H1 (cell line): ENCODE measurements at regions not wholly inside any gene's neighbourhood (a gene's known extent, or its start where the extent isn't known, plus 50 kb on each side); places are given as distances from the start of the nearest gene placed in this dataset.

Source experiments
- CTCF ChIA-PET: fragments of 300-600 bp; sonication (Branson Sonifier 250); formaldehyde crosslinking; loops from one replicate; lab custom pipeline; 2021; ENCODE audit not compliant: partially characterized antibody; lab: Charles Lee
- POLR2A ChIA-PET: fragments of 300-600 bp; sonication (Branson Sonifier 250); formaldehyde crosslinking; loops from one replicate; lab custom pipeline; 2021; ENCODE audit warnings: inconsistent platforms; ENCODE audit not compliant: partially characterized antibody; lab: Charles Lee
- DNase-seq, 2 experiments: peaks; one replicate each; pipeline versions ENCODE4 v3.0.0 to v3.0.0-alpha.2; 2010 to 2022; ENCODE audit warnings: low spot score in 2 of 2, low read depth in 1 of 2, mixed read lengths in 1 of 2
- FAIRE-seq: peaks from 2 replicates; lab custom pipeline; 2011; peaks lifted over from hg19 to GRCh38; lab: Jason Lieb, UNC
- H2AFZ ChIP-seq: 2 replicates; pipeline ENCODE4 v1.8.1; 2012; ENCODE audit warnings: low read length, inconsistent platforms
- H2AK5ac ChIP-seq: 2 replicates; pipeline ENCODE4 v1.6.1; 2013; ENCODE audit warnings: low read depth, low read length
- H2BK120ac ChIP-seq: replicated peaks from 2 replicates; pipeline ENCODE3; 2013; ENCODE audit warnings: low read depth, low read length, inconsistent platforms
- H2BK12ac ChIP-seq: 2 replicates; pipeline ENCODE4 v1.6.1; 2013; ENCODE audit warnings: low read depth, low read length
- H2BK15ac ChIP-seq: 2 replicates; pipeline ENCODE4 v1.6.1; 2013; ENCODE audit warnings: low read length
- H2BK20ac ChIP-seq: 2 replicates; pipeline ENCODE4 v1.6.1; 2013; ENCODE audit warnings: low read length
- H2BK5ac ChIP-seq: 2 replicates; pipeline ENCODE4 v1.6.1; 2013; ENCODE audit warnings: low read depth, low read length
- H3K14ac ChIP-seq: 2 replicates; pipeline ENCODE4 v1.6.1; 2013; ENCODE audit warnings: inconsistent platforms; ENCODE audit not compliant: insufficient read length
- H3K18ac ChIP-seq: 2 replicates; pipeline ENCODE4 v1.6.1; 2013; ENCODE audit warnings: low read length; ENCODE audit errors: extremely low read depth
- H3K23ac ChIP-seq: 2 replicates; pipeline ENCODE4 v1.6.1; 2013; ENCODE audit warnings: inconsistent platforms; ENCODE audit not compliant: insufficient read length
- H3K23me2 ChIP-seq: 2 replicates; pipeline ENCODE4 v1.6.1; 2013; ENCODE audit warnings: low read depth, low read length
- H3K27ac ChIP-seq: 2 replicates; pipeline ENCODE4 v1.6.1; 2011; ENCODE audit warnings: low read depth, low read length, inconsistent platforms
- H3K27me3 ChIP-seq, 4 experiments: replicated peaks in 1 of 4; 1 replicate in 1 of 4; 2 replicates in 3 of 4; pipeline versions ENCODE4 v1.6.1 to v1.8.1; 2011 to 2013; ENCODE audit warnings: low read length in 3 of 4, mild to moderate bottlenecking in 3 of 4, inconsistent platforms in 2 of 4, mixed read lengths in 2 of 4, moderate library complexity in 1 of 4; ENCODE audit not compliant: control insufficient read depth in 3 of 4, insufficient read depth in 3 of 4; ENCODE audit errors: extremely low read depth in 1 of 4
- H3K36me3 ChIP-seq, 4 experiments: 2 replicates each; pipeline versions ENCODE4 v1.6.1 to v1.8.1; 2011 to 2013; ENCODE audit warnings: mild to moderate bottlenecking in 4 of 4, low read length in 3 of 4, moderate library complexity in 2 of 4, control low read depth in 1 of 4, inconsistent platforms in 1 of 4; ENCODE audit not compliant: insufficient read depth in 4 of 4, control insufficient read depth in 2 of 4
- H3K4ac ChIP-seq: replicated peaks from 2 replicates; pipeline ENCODE3; 2013; ENCODE audit warnings: low read length, low read depth, mixed read lengths, inconsistent platforms; ENCODE audit not compliant: insufficient read length
- H3K4me1 ChIP-seq, 4 experiments: replicated peaks in 1 of 4; 1 replicate in 1 of 4; 2 replicates in 3 of 4; pipeline versions ENCODE4 v1.6.1 to v1.8.1; 2011 to 2013; ENCODE audit warnings: low read length in 3 of 4, inconsistent platforms in 2 of 4, mixed read lengths in 1 of 4; ENCODE audit not compliant: insufficient read depth in 4 of 4, control insufficient read depth in 3 of 4
- H3K4me2 ChIP-seq, 2 experiments: 2 replicates each; pipeline versions ENCODE4 v1.6.1 to v1.8.1; 2011 to 2013; ENCODE audit warnings: low read depth in 2 of 2, low read length in 2 of 2, control low read depth in 1 of 2, inconsistent platforms in 1 of 2, mild to moderate bottlenecking in 1 of 2; ENCODE audit not compliant: insufficient read depth in 1 of 2
- H3K4me3 ChIP-seq, 4 experiments: fragments of 200-600, 300-600 bp in 1 of 4; sonication (generic), shearing (Covaris generic), sonication (Bioruptor Twin) in 1 of 4; 2 replicates each; pipeline versions ENCODE4 v1.5.1 to v1.8.1; 2011 to 2016; ENCODE audit warnings: low read length in 4 of 4, low read depth in 3 of 4, control low read depth in 2 of 4, inconsistent platforms in 2 of 4, mild to moderate bottlenecking in 2 of 4, mixed read lengths in 1 of 4, moderate library complexity in 1 of 4; ENCODE audit not compliant: insufficient read depth in 2 of 4; ENCODE audit errors: extremely low read depth in 1 of 4
- H3K56ac ChIP-seq: replicated peaks from 2 replicates; pipeline ENCODE3; 2013; ENCODE audit warnings: low read depth, mild to moderate bottlenecking, mixed read lengths, low read length, inconsistent platforms; ENCODE audit not compliant: insufficient read length
- H3K79me1 ChIP-seq: 2 replicates; pipeline ENCODE4 v1.6.1; 2013; ENCODE audit warnings: low read depth, low read length, control low read depth
- H3K79me2 ChIP-seq, 2 experiments: 2 replicates each; pipeline versions ENCODE4 v1.6.1 to v1.8.1; 2012 to 2013; ENCODE audit warnings: low read length in 2 of 2, mild to moderate bottlenecking in 2 of 2, inconsistent platforms in 1 of 2; ENCODE audit not compliant: insufficient read depth in 2 of 2, control insufficient read depth in 1 of 2
- H3K9ac ChIP-seq, 4 experiments: replicated peaks in 1 of 4; 1 replicate in 1 of 4; 2 replicates in 3 of 4; pipeline versions ENCODE4 v1.6.1 to v1.8.1; 2011 to 2013; ENCODE audit warnings: low read depth in 3 of 4, low read length in 3 of 4, control low read depth in 2 of 4, mild to moderate bottlenecking in 2 of 4, moderate library complexity in 2 of 4, inconsistent platforms in 1 of 4; ENCODE audit errors: extremely low read depth in 1 of 4
- H3K9me3 ChIP-seq, 2 experiments: 2 replicates each; pipeline versions ENCODE4 v1.6.1 to v1.8.1; 2012 to 2013; ENCODE audit warnings: mild to moderate bottlenecking in 2 of 2, moderate library complexity in 2 of 2, control low read depth in 1 of 2, inconsistent platforms in 1 of 2, low read depth in 1 of 2, low read length in 1 of 2, mixed read lengths in 1 of 2; ENCODE audit not compliant: insufficient read depth in 2 of 2
- H4K20me1 ChIP-seq, 2 experiments: replicated peaks in 1 of 2; 2 replicates each; pipeline versions ENCODE3 to v1.8.1; 2011 to 2013; ENCODE audit warnings: inconsistent platforms in 2 of 2, low read length in 2 of 2, mild to moderate bottlenecking in 1 of 2; ENCODE audit not compliant: insufficient read depth in 2 of 2, control insufficient read depth in 1 of 2
- H4K5ac ChIP-seq: 2 replicates; pipeline ENCODE4 v1.6.1; 2013; ENCODE audit warnings: low read length, low read depth, mixed read lengths, inconsistent platforms; ENCODE audit not compliant: insufficient read length
- H4K8ac ChIP-seq: 2 replicates; pipeline ENCODE4 v1.8.0; 2013; ENCODE audit warnings: mild to moderate bottlenecking, moderate library complexity, low read length, inconsistent platforms; ENCODE audit not compliant: insufficient read depth; ENCODE audit errors: extremely low read depth
- H4K91ac ChIP-seq: replicated peaks from 2 replicates; pipeline ENCODE3; 2013; ENCODE audit warnings: low read length, mixed read lengths, inconsistent platforms; ENCODE audit not compliant: insufficient read length
- CEBPB ChIP-seq: IDR thresholded peaks from 2 replicates; pipeline ENCODE4 v1.6.1; 2012; ENCODE audit warnings: low read depth, low read length
- CHD2 ChIP-seq: IDR thresholded peaks from 2 replicates; pipeline ENCODE4 v1.6.1; 2012; ENCODE audit warnings: low read length, improper control_type of control experiment
- E2F6 ChIP-seq: IDR thresholded peaks from 2 replicates; pipeline ENCODE4 v1.6.1; 2012; ENCODE audit warnings: inconsistent platforms
- HDAC2 ChIP-seq, 2 experiments: fragments of 300-600 bp in 1 of 2; sonication (generic) in 1 of 2; IDR thresholded peaks; 2 replicates each; pipeline ENCODE4 v1.6.1; 2011 to 2012; ENCODE audit warnings: low read depth in 2 of 2, low read length in 2 of 2, mild to moderate bottlenecking in 2 of 2, moderate library complexity in 2 of 2, borderline replicate concordance in 1 of 2, inconsistent platforms in 1 of 2
- JUND ChIP-seq: IDR thresholded peaks from 2 replicates; pipeline ENCODE4 v1.6.1; 2011; ENCODE audit warnings: mild to moderate bottlenecking, improper control_type of control experiment, low read length
- KDM4A ChIP-seq: IDR thresholded peaks from one replicate; pipeline ENCODE4 v1.7.1; 2012; ENCODE audit warnings: low read depth, mild to moderate bottlenecking, moderate library complexity, low read length, inconsistent platforms; ENCODE audit not compliant: severe bottlenecking
- MAFK ChIP-seq: IDR thresholded peaks from 2 replicates; pipeline ENCODE4 v1.6.1; 2012; ENCODE audit warnings: low read depth, mild to moderate bottlenecking, improper control_type of control experiment, low read length
- POU5F1 ChIP-seq: IDR thresholded peaks from 2 replicates; pipeline ENCODE4 v1.6.1; 2011; ENCODE audit warnings: low read depth, mild to moderate bottlenecking, low read length, moderate library complexity
- RAD21 ChIP-seq, 2 experiments: IDR thresholded peaks in 1 of 2; conservative IDR thresholded peaks in 1 of 2; 2 replicates each; pipeline ENCODE4 v1.6.1; 2011; ENCODE audit warnings: low read depth in 2 of 2, low read length in 2 of 2, improper control_type of control experiment in 1 of 2, inconsistent platforms in 1 of 2, mild to moderate bottlenecking in 1 of 2, moderate library complexity in 1 of 2
- RNF2 ChIP-seq: fragments of 200-900, 300-1000 bp; sonication (generic); IDR thresholded peaks from 2 replicates; pipeline ENCODE4 v1.7.1; 2016; ENCODE audit warnings: borderline replicate concordance, low read depth, mild to moderate bottlenecking, antibody characterized with exemption, low read length; ENCODE audit not compliant: poor library complexity, severe bottlenecking; ENCODE audit errors: missing control alignments
- SRF ChIP-seq: IDR thresholded peaks from 2 replicates; pipeline ENCODE4 v1.6.1; 2011; ENCODE audit warnings: mild to moderate bottlenecking, low read depth, low read length, moderate library complexity
- WGBS, 2 experiments: shearing (Covaris generic) in 1 of 2; methylation state at CpG; one replicate each; pipeline versions ENCODE4 v1.1.6 to v1.1.7; 2013 to 2015; ENCODE audit warnings: low lambda C conversion rate in 2 of 2, mixed read lengths in 2 of 2, inconsistent platforms in 1 of 2, low coverage in 1 of 2, missing lambda C conversion rate in 1 of 2; ENCODE audit not compliant: insufficient replicate concordance in 2 of 2, insufficient coverage in 1 of 2, insufficient read length in 1 of 2; ENCODE audit errors: extremely low coverage in 1 of 2, missing lambda C conversion rate in 1 of 2; 5-methylcytosine and 5-hydroxymethylcytosine counted together

- DNase-seq, result no peak
- Histone ChIP-seq H3K36me3 (no peaks in the 10 kb centered on the region), H3K4me2 (no peak overlapping the region), H2BK5ac (no peak overlapping the region), H3K9ac (no peak overlapping the region), H3K4me1 (peaks cover 0 to 2% (median 0%) of the 10 kb centered on the region in 4 experiments; a peak in 1 of 7 replicates), H2BK120ac (no peak overlapping the region), H3K4me3 (no peak overlapping the region), H2BK12ac (no peak overlapping the region), H3K9me3 (no peaks in the 10 kb centered on the region; a peak in 1 of 4 replicates), H3K4ac (no peak overlapping the region), H3K23ac (no peak overlapping the region), H4K5ac (no peak overlapping the region), H3K27me3 (no peaks in the 10 kb centered on the region), H2BK15ac (no peak overlapping the region), H2AK5ac (no peak overlapping the region), H4K20me1 (no peaks in the 10 kb centered on the region), H2BK20ac (no peak overlapping the region)
- WGBS, 2 experiments, result 93% methylated on average over 2 of the region's 2 CpGs; no CpG with 5 or more reads in 1 of the 2 experiments
- FAIRE-seq, result no peak
- TF ChIP-seq JUND (no peak), MAFK (no peak), RNF2 (no peak), E2F6 (no peak), RAD21 (IDR thresholded peaks at IDR 0.05 in 1 of 2, conservative IDR thresholded peaks at IDR 0.05 in 1 of 2; ENCODE audit: low read depth in 2 of 2, low read length in 2 of 2) (no peak), KDM4A (no peak), CEBPB (no peak), POU5F1 (no peak), HDAC2 (IDR thresholded peaks at IDR 0.05; ENCODE audit: borderline replicate concordance in 1 of 2, low read depth in 2 of 2, low read length in 2 of 2) (no peak), CHD2 (no peak), SRF (no peak)
- TF ChIP-seq, all 59 proteins: peak for 0
- no peak overlapping the region for H2AFZ ChIP-seq
- CTCF ChIA-PET, result no interaction called here
- no peak overlapping the region for H3K14ac ChIP-seq
- POLR2A ChIA-PET, result interaction anchor here (1.2 kb wide), 1 partner anchor 11 kb away, joined by 3 read pairs; no protein-coding TSS in a partner anchor
- no peak overlapping the region for H4K8ac ChIP-seq
- H3K27ac ChIP-seq, result no peak overlapping the region
- H4K91ac ChIP-seq, result no peak overlapping the region
- no peaks in the 10 kb centered on the region for H3K79me2 ChIP-seq
- H3K23me2 ChIP-seq, result no peaks in the 10 kb centered on the region
- H3K56ac ChIP-seq, result no peak overlapping the region
- H3K18ac ChIP-seq, result no peak overlapping the region
- H3K79me1 ChIP-seq, result no peaks in the 10 kb centered on the region
Measured at GRCh38 chr4:124188595-124188994, 523.9 kb downstream of the ANKRD50 start.
